Stomach (tissue), 8 donors: ENCODE measurements at regions not wholly inside any gene's neighbourhood (a gene's known extent, or its start where the extent isn't known, plus 50 kb on each side); places are given as distances from the start of the nearest gene placed in this dataset.
"Not testable (repeated sequence)": the region's sequence is repeated elsewhere in the genome, so short reads cannot be mapped to it uniquely, and the experiment has no call there.

Source experiments
- DNase-seq, 2 donors: peaks; one replicate each; pipeline versions ENCODE4 v3.0.0 to v3.0.0-alpha.2; 2013 to 2019
- H3K27ac ChIP-seq, 5 donors: fragments of 200-600 bp in 4 of 5; sonication (generic) in 4 of 5; one replicate each; pipeline ENCODE4 v1.5.1; 2013 to 2019; ENCODE audit warnings: mild to moderate bottlenecking in 1 of 5, moderate library complexity in 1 of 5
- H3K27me3 ChIP-seq, 3 donors: fragments of 200-600 bp; sonication (generic); one replicate each; pipeline ENCODE4 v1.5.1; 2017 to 2019; ENCODE audit warnings: mixed run types in 1 of 3
- H3K36me3 ChIP-seq, 4 donors: fragments of 200-600 bp; sonication (generic); 1 replicate in 3 of 4; 2 replicates in 1 of 4; pipeline ENCODE4 v1.5.1; 2016 to 2019
- H3K4me1 ChIP-seq, 4 donors: fragments of 200-600 bp; sonication (generic); one replicate each; pipeline ENCODE4 v1.5.1; 2016 to 2019
- H3K4me3 ChIP-seq, 4 donors: fragments of 200-600 bp; sonication (generic) in 3 of 4; one replicate each; pipeline ENCODE4 v1.5.1; 2016 to 2019; ENCODE audit warnings: mild to moderate bottlenecking in 1 of 4
- H3K9me3 ChIP-seq, 4 donors: fragments of 200-600 bp; sonication (generic); one replicate each; pipeline ENCODE4 v1.5.1; 2016 to 2019
- EP300 ChIP-seq: sonication (generic); formaldehyde crosslinking; IDR thresholded peaks from one replicate; pipeline ENCODE4 v1.6.1; 2017; ENCODE audit warnings: antibody characterized with exemption
- POLR2A ChIP-seq, 4 donors: fragments of 450-650 bp; IDR thresholded peaks; one replicate each; pipeline ENCODE4 v1.6.1; 2016; ENCODE audit warnings: antibody characterized with exemption in 4 of 4, control low read depth in 2 of 4, mild to moderate bottlenecking in 1 of 4, moderate library complexity in 1 of 4
- POLR2AphosphoS5 ChIP-seq, 3 donors: sonication (generic); formaldehyde crosslinking; IDR thresholded peaks; one replicate each; pipeline ENCODE4 v1.6.1; 2016; ENCODE audit warnings: antibody characterized with exemption in 3 of 3
- WGBS, 5 donors: extraction: QIAGEN DNeasy Blood & Tissue Kit in 3 of 5; methylation state at CpG; one replicate each; pipeline versions ENCODE4 v1.1.5 to v1.1.7; 2013 to 2018; 5-methylcytosine and 5-hydroxymethylcytosine counted together
- intact Hi-C: fragments of 100-400 bp; cut with DNase I; formaldehyde crosslinking; loops from one replicate; pipeline ENCODE4 v1.15.1; 2023; ENCODE audit warnings: low total_unique reads
- TF ChIP-seq, protein P1 (sequence below), 7 experiments: fragments of 450-650 bp in 4 of 7; fragments of 200-600 bp in 3 of 7; sonication (generic) in 3 of 7; IDR thresholded peaks; one replicate each; pipeline ENCODE4 v1.5.1; 2016 to 2019; ENCODE audit warnings: antibody characterized with exemption in 7 of 7, control low read depth in 2 of 7, mild to moderate bottlenecking in 1 of 7
- donor health status: healthy with polysubstance abuse.
- donor health status: Bipolar disorder and iron deficiency.
- donor health status: healthy.

GRCh38 chrX:150211988-150212387 is 151.1 kb upstream of the MAMLD1 start:
- DNase-seq: no peak
- no peak overlapping the region for H3K27ac ChIP-seq
- no peaks in the 10 kb centered on the region for H3K36me3 ChIP-seq
- H3K4me3 ChIP-seq: no peak overlapping the region
- H3K4me1 ChIP-seq: peaks cover 0 to 12% (median 0%) of the 10 kb centered on the region in 4 donors
- 70 to 93% (median 88%) methylated on average over 6 of the region's 6 CpGs for whole genome bisulfite sequencing, 5 donors
- intact Hi-C loops: no loop called here
- TF ChIP-seq POLR2A (IDR thresholded peaks at IDR 0.05) (no peak), EP300 (no peak)
- no peaks in the 10 kb centered on the region for H3K27me3 ChIP-seq
- no peaks in the 10 kb centered on the region for H3K9me3 ChIP-seq

GRCh38 chrX:150212672-150213480 is 150.2 kb upstream of the MAMLD1 start:
- no peaks in the 10 kb centered on the region for H3K9me3 ChIP-seq
- H3K27ac ChIP-seq: peak overlapping the region in 3 of 5 donors; percentile 29 to 38 (median 36)
- H3K27me3 ChIP-seq: no peaks in the 10 kb centered on the region
- no peaks in the 10 kb centered on the region for H3K36me3 ChIP-seq
- TF ChIP-seq POLR2A (IDR thresholded peaks at IDR 0.05) (no peak), POLR2AphosphoS5 (IDR thresholded peaks at IDR 0.05) (peak in 1 of 3 donors; percentile 16)
- peak; percentile 39 to 57 for DNase-seq
- intact Hi-C loops: no loop called here
- peaks cover 0 to 12% (median 0%) of the 10 kb centered on the region in 4 donors for H3K4me1 ChIP-seq
- no peak overlapping the region for H3K4me3 ChIP-seq
- 39 to 55% (median 53%) methylated on average over 6 of the region's 6 CpGs for WGBS, 5 donors

DNA sequence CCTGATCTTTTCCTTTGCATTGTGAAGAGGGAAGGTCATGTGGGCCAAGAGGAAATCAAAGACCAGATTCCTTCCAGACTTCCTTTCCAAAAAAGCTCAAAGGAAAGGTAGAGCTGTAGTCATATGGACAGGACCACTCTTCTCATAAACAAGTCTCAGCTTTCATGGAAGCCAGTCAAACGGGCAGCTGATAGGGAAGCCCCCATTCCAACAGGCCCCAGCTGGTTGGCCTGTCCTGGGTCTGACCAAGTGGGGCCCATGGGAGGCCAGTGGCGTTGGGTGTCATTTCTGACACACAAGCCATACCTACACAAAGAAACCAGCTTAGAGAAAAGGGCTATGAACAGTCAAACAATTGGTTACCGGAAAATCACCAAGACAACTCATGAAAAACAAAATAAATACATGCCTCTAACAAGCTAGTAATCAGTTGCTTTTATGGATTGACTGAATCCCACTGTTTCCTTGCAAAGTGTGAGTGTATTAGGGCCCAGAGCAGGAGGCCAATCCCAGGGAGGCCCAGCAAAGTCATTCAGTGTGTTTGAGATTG is 149.6 kb upstream of the MAMLD1 start:
- no peak for DNase-seq
- Histone ChIP-seq H3K36me3 (no peaks in the 10 kb centered on the region), H3K4me1 (peaks cover 0 to 12% (median 0%) of the 10 kb centered on the region in 4 donors), H3K27ac (peak overlapping the region in 3 of 5 donors; percentile 11 to 52 (median 30)), H3K27me3 (no peaks in the 10 kb centered on the region), H3K4me3 (no peak overlapping the region), H3K9me3 (no peaks in the 10 kb centered on the region)
- 39 to 78% (median 49%) methylated on average over 3 of the region's 3 CpGs; no CpG with 5 or more reads in 1 of the 5 donors for WGBS, 5 donors
- intact Hi-C loops: no loop called here
- TF ChIP-seq, protein P1, sequence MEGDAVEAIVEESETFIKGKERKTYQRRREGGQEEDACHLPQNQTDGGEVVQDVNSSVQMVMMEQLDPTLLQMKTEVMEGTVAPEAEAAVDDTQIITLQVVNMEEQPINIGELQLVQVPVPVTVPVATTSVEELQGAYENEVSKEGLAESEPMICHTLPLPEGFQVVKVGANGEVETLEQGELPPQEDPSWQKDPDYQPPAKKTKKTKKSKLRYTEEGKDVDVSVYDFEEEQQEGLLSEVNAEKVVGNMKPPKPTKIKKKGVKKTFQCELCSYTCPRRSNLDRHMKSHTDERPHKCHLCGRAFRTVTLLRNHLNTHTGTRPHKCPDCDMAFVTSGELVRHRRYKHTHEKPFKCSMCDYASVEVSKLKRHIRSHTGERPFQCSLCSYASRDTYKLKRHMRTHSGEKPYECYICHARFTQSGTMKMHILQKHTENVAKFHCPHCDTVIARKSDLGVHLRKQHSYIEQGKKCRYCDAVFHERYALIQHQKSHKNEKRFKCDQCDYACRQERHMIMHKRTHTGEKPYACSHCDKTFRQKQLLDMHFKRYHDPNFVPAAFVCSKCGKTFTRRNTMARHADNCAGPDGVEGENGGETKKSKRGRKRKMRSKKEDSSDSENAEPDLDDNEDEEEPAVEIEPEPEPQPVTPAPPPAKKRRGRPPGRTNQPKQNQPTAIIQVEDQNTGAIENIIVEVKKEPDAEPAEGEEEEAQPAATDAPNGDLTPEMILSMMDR (IDR thresholded peaks at IDR 0.05): no peak
- no peak for TF ChIP-seq EP300
- TF ChIP-seq POLR2A (IDR thresholded peaks at IDR 0.05): no peak
- TF ChIP-seq POLR2AphosphoS5 (IDR thresholded peaks at IDR 0.05): no peak

GRCh38 chrX:150216000-150216399 is 147.1 kb upstream of the MAMLD1 start:
- WGBS, 5 donors: 49 to 96% (median 90%) methylated on average over 2 of the region's 4 CpGs; no CpG with 5 or more reads in 2 of the 5 donors
- H3K36me3 ChIP-seq, DNase-seq, H3K9me3 ChIP-seq, H3K27ac ChIP-seq, H3K4me3 ChIP-seq, H3K27me3 ChIP-seq, intact Hi-C loops: not testable (repeated sequence)
- H3K4me1 ChIP-seq: peaks cover 0 to 17% (median 0%) of the 10 kb centered on the region in 4 donors

DNA sequence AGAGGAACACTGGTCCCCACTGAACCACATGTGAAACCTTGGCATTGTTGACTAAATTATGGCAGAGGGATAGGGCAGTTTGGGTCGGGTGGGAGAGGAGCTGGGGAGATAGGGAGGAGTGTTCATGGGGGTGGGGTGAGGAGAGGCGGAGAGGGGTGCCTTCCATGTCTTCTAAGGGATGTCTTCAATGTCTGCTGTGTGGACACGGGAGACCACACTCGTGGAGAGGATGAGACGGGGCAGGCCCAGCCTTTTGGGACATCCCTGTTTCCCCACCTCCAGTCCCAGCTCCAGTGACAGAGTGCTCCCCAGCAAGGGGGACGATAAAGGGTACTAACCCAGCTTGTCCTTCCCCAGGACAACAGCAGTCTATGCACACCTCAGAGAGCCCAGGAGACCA is 146.4 kb upstream of the MAMLD1 start:
- 68 to 100% (median 87%) methylated on average over 4 to 6 of the region's 6 CpGs for WGBS, 5 donors
- DNase-seq: no peak
- no peaks in the 10 kb centered on the region for H3K27me3 ChIP-seq

More for the DNA sequence above, 146.4 kb upstream of the MAMLD1 start:
- Histone ChIP-seq H3K4me3 (no peak overlapping the region), H3K27ac (no peak overlapping the region), H3K36me3 (no peaks in the 10 kb centered on the region), H3K4me1 (peaks cover 0 to 17% (median 0%) of the 10 kb centered on the region in 4 donors), H3K9me3 (no peaks in the 10 kb centered on the region)
- intact Hi-C loops: no loop called here
- TF ChIP-seq POLR2A (IDR thresholded peaks at IDR 0.05) (no peak), POLR2AphosphoS5 (IDR thresholded peaks at IDR 0.05) (no peak), EP300 (no peak)
- TF ChIP-seq, protein P1 (IDR thresholded peaks at IDR 0.05): no peak
